KMS-11 (cell line): ENCODE measurements at regions not wholly inside any gene's neighbourhood (a gene's known extent, or its start where the extent isn't known, plus 50 kb on each side); places are given as distances from the start of the nearest gene placed in this dataset.
A peak's percentile ranks its signal among the peaks of the same experiment; 100 is the strongest.

Experiments used
- H2AFZ ChIP-seq: fragments of 200-600 bp; sonication (generic); 2 replicates; pipeline ENCODE4 v1.6.1; 2016; ENCODE audit warnings: antibody characterized with exemption, mixed run types, low read depth
- H3K27ac ChIP-seq: fragments of 200-600 bp; sonication (generic); 2 replicates; pipeline ENCODE4 v1.6.1; 2016; ENCODE audit warnings: mild to moderate bottlenecking, mixed run types
- H3K27me3 ChIP-seq: fragments of 200-600 bp; sonication (generic); 2 replicates; pipeline ENCODE4 v1.6.1; 2017; ENCODE audit warnings: mild to moderate bottlenecking, low read depth, mixed run types, moderate library complexity; ENCODE audit not compliant: insufficient read depth
- H3K36me3 ChIP-seq: fragments of 200-600 bp; sonication (generic); 2 replicates; pipeline ENCODE4 v1.6.1; 2017; ENCODE audit warnings: mild to moderate bottlenecking, mixed run types; ENCODE audit not compliant: insufficient read depth
- H3K4me1 ChIP-seq: fragments of 200-600 bp; sonication (generic); 2 replicates; pipeline ENCODE4 v1.6.1; 2016; ENCODE audit warnings: mild to moderate bottlenecking, low read depth, mixed run types; ENCODE audit not compliant: poor library complexity, severe bottlenecking
- H3K4me2 ChIP-seq: fragments of 200-600 bp; sonication (generic); 2 replicates; pipeline ENCODE4 v1.7.0; 2016; ENCODE audit warnings: mild to moderate bottlenecking, mixed run types
- H3K4me3 ChIP-seq: fragments of 200-600 bp; sonication (generic); IDR thresholded peaks from 2 replicates; pipeline ENCODE4 v1.6.1; 2017; ENCODE audit warnings: low read depth, low read length, mixed read lengths; ENCODE audit not compliant: insufficient read depth
- H3K79me2 ChIP-seq: fragments of 200-600 bp; sonication (generic); 2 replicates; pipeline ENCODE4 v1.6.1; 2016; ENCODE audit warnings: low read depth, mixed run types; ENCODE audit not compliant: insufficient read depth
- H3K9ac ChIP-seq: fragments of 200-600 bp; sonication (generic); 2 replicates; pipeline ENCODE4 v1.6.1; 2016; ENCODE audit warnings: mild to moderate bottlenecking, mixed run types
- H4K20me1 ChIP-seq: fragments of 200-600 bp; sonication (generic); 2 replicates; pipeline ENCODE4 v1.6.1; 2016; ENCODE audit warnings: mild to moderate bottlenecking, mixed run types; ENCODE audit not compliant: insufficient read depth
- TF ChIP-seq, protein P1 (sequence below): fragments of 200-600 bp; sonication (generic); conservative IDR thresholded peaks from 2 replicates; pipeline ENCODE4 v1.6.1; 2017; ENCODE audit warnings: low read depth, mild to moderate bottlenecking, antibody characterized with exemption, low read length, moderate library complexity, mixed read lengths

DNA sequence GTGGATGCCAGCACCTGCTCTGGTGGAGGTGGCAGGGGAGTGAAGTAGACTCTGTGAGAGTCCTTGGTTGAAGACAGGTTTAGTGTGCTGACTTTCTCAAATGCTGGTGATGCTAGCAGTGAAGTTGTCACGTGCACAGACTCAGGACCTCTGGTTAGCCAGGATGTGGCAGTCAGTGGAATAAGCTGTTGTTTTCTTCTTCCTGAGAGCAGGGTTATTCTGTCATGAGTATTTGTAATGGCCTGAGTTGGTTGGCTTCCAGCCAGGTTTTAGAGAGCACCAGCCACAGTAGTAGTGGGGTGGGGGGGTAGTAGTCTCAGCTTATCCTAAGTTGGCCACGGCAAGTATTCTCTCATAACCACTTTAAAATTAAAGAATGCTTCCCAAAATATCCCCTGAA, 169.7 kb upstream of the FOXN2 start:
- Histone ChIP-seq H3K4me1 (peaks cover 18% of the 10 kb centered on the region), H3K27ac (no peak overlapping the region), H3K4me2 (no peak overlapping the region; the same call in 1 of the 2 replicates), H3K9ac (no peak overlapping the region), H4K20me1 (no peaks in the 10 kb centered on the region), H3K79me2 (no peaks in the 10 kb centered on the region), H3K36me3 (no peaks in the 10 kb centered on the region), H3K4me3 (no peak overlapping the region), H2AFZ (no peak overlapping the region), H3K27me3 (no peaks in the 10 kb centered on the region)
- TF ChIP-seq, protein P1, sequence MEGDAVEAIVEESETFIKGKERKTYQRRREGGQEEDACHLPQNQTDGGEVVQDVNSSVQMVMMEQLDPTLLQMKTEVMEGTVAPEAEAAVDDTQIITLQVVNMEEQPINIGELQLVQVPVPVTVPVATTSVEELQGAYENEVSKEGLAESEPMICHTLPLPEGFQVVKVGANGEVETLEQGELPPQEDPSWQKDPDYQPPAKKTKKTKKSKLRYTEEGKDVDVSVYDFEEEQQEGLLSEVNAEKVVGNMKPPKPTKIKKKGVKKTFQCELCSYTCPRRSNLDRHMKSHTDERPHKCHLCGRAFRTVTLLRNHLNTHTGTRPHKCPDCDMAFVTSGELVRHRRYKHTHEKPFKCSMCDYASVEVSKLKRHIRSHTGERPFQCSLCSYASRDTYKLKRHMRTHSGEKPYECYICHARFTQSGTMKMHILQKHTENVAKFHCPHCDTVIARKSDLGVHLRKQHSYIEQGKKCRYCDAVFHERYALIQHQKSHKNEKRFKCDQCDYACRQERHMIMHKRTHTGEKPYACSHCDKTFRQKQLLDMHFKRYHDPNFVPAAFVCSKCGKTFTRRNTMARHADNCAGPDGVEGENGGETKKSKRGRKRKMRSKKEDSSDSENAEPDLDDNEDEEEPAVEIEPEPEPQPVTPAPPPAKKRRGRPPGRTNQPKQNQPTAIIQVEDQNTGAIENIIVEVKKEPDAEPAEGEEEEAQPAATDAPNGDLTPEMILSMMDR: no peak

DNA sequence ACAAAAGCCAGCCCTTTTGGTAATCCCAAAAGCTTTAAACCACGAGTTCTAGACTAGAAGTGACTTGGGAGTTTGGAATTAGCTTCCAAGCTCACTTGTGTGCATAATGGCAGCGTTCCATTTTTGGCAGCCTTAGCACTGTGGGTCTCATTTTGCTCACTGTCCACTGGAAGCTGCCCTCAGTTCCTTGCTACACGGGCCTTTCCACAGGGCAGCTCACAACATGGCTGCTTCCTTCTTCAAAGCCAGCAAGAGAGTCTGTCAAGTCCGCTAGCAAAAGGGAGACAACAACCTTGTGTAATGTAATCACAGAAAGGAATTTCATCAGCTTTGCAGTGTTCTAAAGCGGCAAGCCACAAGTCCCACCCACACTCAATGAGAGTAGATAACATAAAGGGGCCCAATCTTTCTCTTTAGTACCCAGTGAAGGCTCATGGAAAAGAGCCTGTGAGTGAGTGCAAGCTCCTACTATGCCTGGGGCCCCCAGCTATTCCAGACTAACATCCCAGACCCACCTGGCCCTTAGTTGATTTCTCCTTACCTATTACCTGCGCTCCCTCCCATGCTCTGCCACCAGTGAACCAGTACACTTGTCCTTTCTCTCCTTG, 168.5 kb upstream of the FOXN2 start:
- Histone ChIP-seq H3K9ac (no peak overlapping the region), H3K4me3 (no peak overlapping the region), H3K4me1 (peaks cover 18% of the 10 kb centered on the region), H3K36me3 (no peaks in the 10 kb centered on the region), H4K20me1 (no peaks in the 10 kb centered on the region), H3K4me2 (peak overlapping the region; percentile 8; the same call in 1 of the 2 replicates), H3K79me2 (no peaks in the 10 kb centered on the region), H3K27ac (no peak overlapping the region), H3K27me3 (no peaks in the 10 kb centered on the region), H2AFZ (peak overlapping the region; percentile 33; the same call in 1 of the 2 replicates)
- TF ChIP-seq, protein P1: no peak

DNA sequence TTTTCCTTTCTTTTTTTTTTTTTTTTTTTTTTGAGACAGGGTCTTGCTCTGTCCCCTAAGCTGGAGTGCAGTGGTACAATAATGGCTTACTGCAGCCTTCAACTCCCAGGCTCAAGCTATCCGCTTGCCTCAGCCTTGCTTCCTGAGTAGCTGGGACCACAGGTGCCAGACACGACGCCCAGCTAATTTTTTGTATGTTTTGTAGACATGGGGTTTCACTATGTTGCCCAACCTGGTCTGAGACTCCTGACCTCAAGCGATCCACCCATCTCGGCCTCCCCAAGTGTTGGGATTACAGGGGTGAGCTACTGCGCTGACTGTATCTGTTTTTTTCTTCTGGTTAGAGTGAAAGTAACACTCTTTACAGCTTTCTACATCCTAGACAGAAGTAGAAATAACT, 167.9 kb upstream of the FOXN2 start:
- TF ChIP-seq, protein P1: no peak
- Histone ChIP-seq H3K9ac (no peak overlapping the region), H3K36me3 (no peaks in the 10 kb centered on the region), H2AFZ (no peak overlapping the region), H3K4me2 (no peak overlapping the region), H4K20me1 (no peaks in the 10 kb centered on the region), H3K79me2 (no peaks in the 10 kb centered on the region), H3K4me1 (peaks cover 18% of the 10 kb centered on the region), H3K27me3 (no peaks in the 10 kb centered on the region), H3K4me3 (no peak overlapping the region), H3K27ac (no peak overlapping the region)

DNA sequence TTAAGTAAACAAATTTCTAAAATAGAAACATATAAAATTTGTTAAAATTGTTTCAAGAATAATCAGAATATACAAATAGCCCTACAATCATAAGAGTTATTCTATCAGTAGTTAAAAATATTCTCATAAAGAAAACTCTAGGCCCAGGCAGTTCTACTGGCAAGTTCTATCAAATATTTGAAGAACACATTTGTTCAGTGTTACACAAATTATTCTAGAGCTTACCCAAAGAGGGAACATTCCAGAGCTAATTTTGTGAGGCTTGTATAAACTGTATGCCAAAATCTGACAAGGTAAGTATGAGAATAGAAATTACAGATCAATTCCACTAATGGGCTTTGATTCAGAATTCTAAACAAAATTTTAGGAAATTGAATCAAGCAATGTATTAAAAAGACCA, 166.8 kb upstream of the FOXN2 start:
- H3K4me2 ChIP-seq: 0 out of 2 replicates have a peak overlapping the region, but pooled peaks have one; percentile 7
- peaks cover 18% of the 10 kb centered on the region for H3K4me1 ChIP-seq
- no peaks in the 10 kb centered on the region for H3K36me3 ChIP-seq
- H2AFZ ChIP-seq: no peak overlapping the region
- TF ChIP-seq, protein P1: no peak
- no peak overlapping the region for H3K9ac ChIP-seq
- no peaks in the 10 kb centered on the region for H3K27me3 ChIP-seq
- no peak overlapping the region for H3K4me3 ChIP-seq
- no peaks in the 10 kb centered on the region for H4K20me1 ChIP-seq
- no peak overlapping the region for H3K27ac ChIP-seq
- H3K79me2 ChIP-seq: no peaks in the 10 kb centered on the region
